Activated CD8-positive, alpha-beta T cell treated with anti-CD3 and anti-CD28 coated beads for 36 hours (primary cell): ENCODE measurements at regions not wholly inside any gene's neighbourhood (a gene's known extent, or its start where the extent isn't known, plus 50 kb on each side); places are given as distances from the start of the nearest gene placed in this dataset.

Experiments
- ATAC-seq: fragments of 200-7000 bp; cut with Tn5 transposase; one replicate; pipeline ENCODE4 v1.10.0; 2021; ENCODE audit warnings: mild to moderate bottlenecking, moderate library complexity
- CTCF ChIA-PET: fragments of 350-600 bp; sonication (Branson Sonifier 250); formaldehyde crosslinking; loops from one replicate; lab custom pipeline; 2021; ENCODE audit warnings: antibody characterized with exemption; lab: Charles Lee
- POLR2A ChIA-PET: fragments of 350-600 bp; sonication (Branson Sonifier 250); formaldehyde crosslinking; loops from one replicate; lab custom pipeline; 2021; ENCODE audit warnings: antibody characterized with exemption; lab: Charles Lee
- DNase-seq: peaks from one replicate; pipeline ENCODE4 v3.0.0-alpha.2; 2020
- H3K27ac Mint-ChIP-seq: one replicate; pipeline ENCODE4 v1.8.0; 2021; ENCODE audit warnings: mild to moderate bottlenecking, mixed read lengths
- H3K27me3 Mint-ChIP-seq: one replicate; pipeline ENCODE4 v1.8.0; 2021; ENCODE audit warnings: mixed read lengths
- H3K36me3 Mint-ChIP-seq: one replicate; pipeline ENCODE4 v1.8.0; 2021; ENCODE audit warnings: low read depth, mixed read lengths
- H3K4me1 Mint-ChIP-seq: one replicate; pipeline ENCODE4 v1.8.0; 2021; ENCODE audit warnings: low read depth, mixed read lengths
- H3K4me3 Mint-ChIP-seq: one replicate; pipeline ENCODE4 v1.8.0; 2021; ENCODE audit warnings: mild to moderate bottlenecking, moderate library complexity, mixed read lengths
- H3K9me3 Mint-ChIP-seq: one replicate; pipeline ENCODE4 v1.8.0; 2021; ENCODE audit warnings: mixed read lengths
- intact Hi-C: fragments of 100-400 bp; cut with micrococcal nuclease; formaldehyde crosslinking; loops from one replicate; pipeline ENCODE4 v1.10.0; 2022
- TF ChIP-seq, protein P1 (sequence below): fragments of 200-600 bp; IDR thresholded peaks from one replicate; pipeline ENCODE4 v1.8.0; 2022; ENCODE audit warnings: antibody characterized with exemption, mild to moderate bottlenecking

DNA sequence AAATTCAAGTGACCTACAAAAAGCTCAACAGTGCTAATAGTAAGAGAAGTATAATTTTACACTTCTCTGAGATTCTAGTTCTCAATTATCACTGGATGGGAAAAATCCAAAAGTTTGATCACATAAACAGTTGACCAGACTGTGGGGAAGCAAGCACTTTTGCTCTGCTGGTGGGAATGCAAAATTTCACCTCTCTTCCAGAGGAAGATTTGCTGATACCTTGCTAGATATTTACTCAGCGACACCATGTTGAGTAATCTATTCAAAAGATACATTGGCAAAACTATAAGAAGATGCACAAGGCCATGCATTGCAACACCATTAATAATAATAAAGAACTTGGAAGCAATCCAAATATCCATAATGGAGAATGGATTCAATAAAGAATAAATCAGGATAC lies 204.4 kb downstream of the MREG start:
- Mint-ChIP-seq H3K4me1 (peaks cover 16% of the 10 kb centered on the region), H3K4me3 (no peak overlapping the region), H3K36me3 (no peaks in the 10 kb centered on the region), H3K27me3 (no peaks in the 10 kb centered on the region), H3K9me3 (no peaks in the 10 kb centered on the region), H3K27ac (no peak overlapping the region)
- no peak for ATAC-seq
- intact Hi-C loops, result no loop called here
- POLR2A ChIA-PET, result interaction anchor here (0.6 kb wide), 1 partner anchor 363 kb away, joined by 3 read pairs; no protein-coding TSS in a partner anchor
- TF ChIP-seq, protein P1, sequence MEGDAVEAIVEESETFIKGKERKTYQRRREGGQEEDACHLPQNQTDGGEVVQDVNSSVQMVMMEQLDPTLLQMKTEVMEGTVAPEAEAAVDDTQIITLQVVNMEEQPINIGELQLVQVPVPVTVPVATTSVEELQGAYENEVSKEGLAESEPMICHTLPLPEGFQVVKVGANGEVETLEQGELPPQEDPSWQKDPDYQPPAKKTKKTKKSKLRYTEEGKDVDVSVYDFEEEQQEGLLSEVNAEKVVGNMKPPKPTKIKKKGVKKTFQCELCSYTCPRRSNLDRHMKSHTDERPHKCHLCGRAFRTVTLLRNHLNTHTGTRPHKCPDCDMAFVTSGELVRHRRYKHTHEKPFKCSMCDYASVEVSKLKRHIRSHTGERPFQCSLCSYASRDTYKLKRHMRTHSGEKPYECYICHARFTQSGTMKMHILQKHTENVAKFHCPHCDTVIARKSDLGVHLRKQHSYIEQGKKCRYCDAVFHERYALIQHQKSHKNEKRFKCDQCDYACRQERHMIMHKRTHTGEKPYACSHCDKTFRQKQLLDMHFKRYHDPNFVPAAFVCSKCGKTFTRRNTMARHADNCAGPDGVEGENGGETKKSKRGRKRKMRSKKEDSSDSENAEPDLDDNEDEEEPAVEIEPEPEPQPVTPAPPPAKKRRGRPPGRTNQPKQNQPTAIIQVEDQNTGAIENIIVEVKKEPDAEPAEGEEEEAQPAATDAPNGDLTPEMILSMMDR, result no peak
- no peak for DNase-seq
- CTCF ChIA-PET, result no interaction called here

DNA sequence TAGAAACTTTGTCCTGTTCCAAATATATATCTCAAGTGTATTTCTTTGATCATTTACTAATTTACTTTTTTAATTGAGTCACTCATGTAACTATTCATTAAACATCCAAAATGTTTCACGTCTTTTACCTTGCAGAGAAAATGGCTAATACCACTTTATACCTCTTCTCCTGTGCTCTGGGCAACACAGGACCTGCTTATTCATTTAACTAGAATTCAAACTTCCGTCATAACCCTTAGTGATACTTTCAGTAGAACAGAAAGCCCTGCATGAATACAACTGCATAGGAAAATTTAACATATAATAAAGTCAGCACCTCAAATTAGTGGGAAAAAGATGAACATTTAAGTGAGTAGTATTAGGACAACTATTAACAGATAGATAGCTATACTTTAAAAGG lies 205.2 kb downstream of the MREG start:
- no peak for DNase-seq
- H3K36me3 Mint-ChIP-seq, result no peaks in the 10 kb centered on the region
- H3K4me3 Mint-ChIP-seq, result no peak overlapping the region
- peaks cover 16% of the 10 kb centered on the region for H3K4me1 Mint-ChIP-seq
- CTCF ChIA-PET, result no interaction called here
- POLR2A ChIA-PET, result no interaction called here
- H3K27me3 Mint-ChIP-seq, result no peaks in the 10 kb centered on the region
- intact Hi-C loops, result no loop called here
- H3K27ac Mint-ChIP-seq, result no peak overlapping the region
- no peaks in the 10 kb centered on the region for H3K9me3 Mint-ChIP-seq
- TF ChIP-seq, protein P1, result no peak
- no peak for ATAC-seq

DNA sequence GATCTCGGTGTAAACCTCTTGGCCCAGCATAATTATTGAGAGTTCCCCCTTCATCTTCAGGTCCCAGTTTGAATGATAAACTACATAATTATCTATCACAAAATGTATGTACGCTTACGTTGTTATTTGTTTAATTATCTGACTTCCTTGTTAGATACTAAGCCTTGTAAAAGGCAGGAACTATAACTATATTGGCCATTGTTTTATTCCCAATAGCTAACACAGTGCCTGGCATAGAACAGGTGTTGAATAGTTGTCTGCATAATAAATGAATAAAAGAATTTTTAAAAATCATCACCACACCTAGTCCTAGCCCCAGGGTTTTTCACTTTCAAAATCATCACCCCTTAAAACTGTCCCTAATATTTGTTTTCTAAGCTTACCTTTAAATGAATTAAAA lies 207.9 kb downstream of the MREG start:
- ChIA-PET CTCF (no interaction called here), POLR2A (interaction anchor here (1.0 kb wide), 1 partner anchor 36 kb away, joined by 3 read pairs; no protein-coding TSS in a partner anchor)
- intact Hi-C loops, result no loop called here
- no peaks in the 10 kb centered on the region for H3K27me3 Mint-ChIP-seq
- H3K4me3 Mint-ChIP-seq, result no peak overlapping the region
- no peaks in the 10 kb centered on the region for H3K4me1 Mint-ChIP-seq
- TF ChIP-seq, protein P1, result no peak
- ATAC-seq (no peak), DNase-seq (no peak)
- no peaks in the 10 kb centered on the region for H3K9me3 Mint-ChIP-seq
- no peaks in the 10 kb centered on the region for H3K36me3 Mint-ChIP-seq
- H3K27ac Mint-ChIP-seq, result no peak overlapping the region

DNA sequence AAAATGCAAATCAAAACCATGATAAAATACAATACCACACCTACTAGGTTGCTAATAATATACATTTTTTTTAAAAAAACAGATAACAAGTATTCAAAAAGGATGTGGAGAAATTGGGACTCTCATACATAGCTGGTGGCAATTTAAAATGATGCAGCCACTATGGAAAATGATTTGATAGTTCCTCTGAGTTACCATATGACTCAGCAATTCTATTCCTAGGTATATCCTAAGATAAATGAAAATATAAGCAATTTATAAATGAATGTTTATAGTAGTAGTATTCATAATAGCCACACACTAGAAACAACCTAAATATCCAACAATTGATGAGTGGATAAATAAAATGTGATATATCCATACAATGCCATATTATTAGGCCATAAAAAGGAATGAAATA lies 210.2 kb downstream of the MREG start:
- no peaks in the 10 kb centered on the region for H3K9me3 Mint-ChIP-seq
- ATAC-seq, result no peak
- intact Hi-C loops, result no loop called here
- H3K27me3 Mint-ChIP-seq, result no peaks in the 10 kb centered on the region
- no peak overlapping the region for H3K27ac Mint-ChIP-seq
- TF ChIP-seq, protein P1, result no peak
- CTCF ChIA-PET, result no interaction called here
- no peaks in the 10 kb centered on the region for H3K36me3 Mint-ChIP-seq
- no peaks in the 10 kb centered on the region for H3K4me1 Mint-ChIP-seq
- no peak overlapping the region for H3K4me3 Mint-ChIP-seq
- no peak for DNase-seq
- POLR2A ChIA-PET, result no interaction called here

DNA sequence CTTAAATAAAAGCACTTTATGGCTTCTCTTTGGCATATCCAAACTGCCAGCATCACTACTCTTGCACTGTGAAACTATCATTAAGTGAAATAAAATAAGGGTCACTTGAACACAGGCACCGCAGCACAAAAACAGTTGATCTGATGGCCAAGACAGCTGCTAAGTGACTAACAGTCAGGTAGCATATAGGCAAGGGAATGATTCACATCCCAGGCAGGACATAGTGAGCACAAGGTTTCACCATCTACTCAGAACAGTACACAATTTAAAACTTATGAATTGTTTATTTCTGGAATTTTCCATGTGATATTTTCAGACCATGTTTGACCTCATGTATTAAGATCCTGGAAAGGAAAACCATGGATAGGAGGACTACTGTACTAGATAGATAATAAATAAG lies 214.2 kb downstream of the MREG start:
- no peak overlapping the region for H3K27ac Mint-ChIP-seq
- intact Hi-C loops, result no loop called here
- ChIA-PET POLR2A (no interaction called here), CTCF (no interaction called here)
- H3K36me3 Mint-ChIP-seq, result no peaks in the 10 kb centered on the region
- peaks cover 5% of the 10 kb centered on the region for H3K4me1 Mint-ChIP-seq
- H3K9me3 Mint-ChIP-seq, result no peaks in the 10 kb centered on the region
- H3K4me3 Mint-ChIP-seq, result no peak overlapping the region
- TF ChIP-seq, protein P1, result no peak
- DNase-seq, result no peak
- no peak for ATAC-seq
- peaks cover 4% of the 10 kb centered on the region for H3K27me3 Mint-ChIP-seq
